SK-N-SH treated with all-trans-retinoic acid at 6 μM for 48 hours (cell line): ENCODE measurements at regions not wholly inside any gene's neighbourhood (a gene's known extent, or its start where the extent isn't known, plus 50 kb on each side); places are given as distances from the start of the nearest gene placed in this dataset.
A peak's percentile ranks its signal among the peaks of the same experiment; 100 is the strongest.

Experiments used
- ATAC-seq: fragments of 200-7000 bp; cut with Tn5 transposase; 3 replicates; pipeline ENCODE4 v1.9.1; 2020; ENCODE audit warnings: mild to moderate bottlenecking, moderate library complexity
- ARNTL ChIP-seq: fragments of 450-650 bp; formaldehyde crosslinking; IDR thresholded peaks from 2 replicates; pipeline ENCODE4 v1.5.0; 2020; ENCODE audit warnings: low read depth, mild to moderate bottlenecking, moderate library complexity, borderline replicate concordance
- BACH2 ChIP-seq: fragments of 250-450 bp; sonication (Bioruptor Pico); IDR thresholded peaks from 2 replicates; pipeline ENCODE4 v1.9.0; 2021; ENCODE audit warnings: mild to moderate bottlenecking, borderline replicate concordance
- CREB5 ChIP-seq: fragments of 250-450 bp; sonication (Bioruptor Pico); IDR thresholded peaks from 2 replicates; pipeline ENCODE4 v1.5.1; 2020; ENCODE audit warnings: low read depth, mild to moderate bottlenecking, moderate library complexity
- CSDC2 ChIP-seq: fragments of 250-450 bp; sonication (Bioruptor Pico); IDR thresholded peaks from 2 replicates; pipeline ENCODE4 v1.5.0; 2020; ENCODE audit warnings: mild to moderate bottlenecking, moderate library complexity
- ESRRG ChIP-seq: fragments of 250-450 bp; sonication (Bioruptor Pico); IDR thresholded peaks from 2 replicates; pipeline ENCODE4 v1.6.1; 2021; ENCODE audit warnings: mild to moderate bottlenecking
- GLIS3 ChIP-seq: fragments of 250-450 bp; sonication (Bioruptor Pico); IDR thresholded peaks from 2 replicates; pipeline ENCODE4 v1.5.0; 2020; ENCODE audit warnings: mild to moderate bottlenecking, moderate library complexity
- OSR1 ChIP-seq: fragments of 250-450 bp; sonication (Bioruptor Pico); IDR thresholded peaks from 2 replicates; pipeline ENCODE4 v1.8.0; 2022; ENCODE audit warnings: moderate library complexity, mild to moderate bottlenecking, inconsistent platforms
- PPARA ChIP-seq: fragments of 250-450 bp; sonication (Bioruptor Pico); IDR thresholded peaks from 2 replicates; pipeline ENCODE4 v1.5.0; 2020; ENCODE audit warnings: mild to moderate bottlenecking, borderline replicate concordance
- RARB ChIP-seq: fragments of 250-450 bp; sonication (Bioruptor Pico); IDR thresholded peaks from 2 replicates; pipeline ENCODE4 v1.8.0; 2021; ENCODE audit warnings: mild to moderate bottlenecking, moderate library complexity
- SNAI2 ChIP-seq: fragments of 250-450 bp; sonication (Bioruptor Pico); IDR thresholded peaks from 2 replicates; pipeline ENCODE4 v1.5.0; 2020; ENCODE audit warnings: mild to moderate bottlenecking, moderate library complexity
- TCF4 ChIP-seq: fragments of 250-450 bp; sonication (Bioruptor Pico); IDR thresholded peaks from 2 replicates; pipeline ENCODE4 v1.8.0; 2021; ENCODE audit warnings: mild to moderate bottlenecking, moderate library complexity, borderline replicate concordance
- TOX ChIP-seq: fragments of 250-450 bp; sonication (Bioruptor Pico); IDR thresholded peaks from 2 replicates; pipeline ENCODE4 v1.8.0; 2021; ENCODE audit warnings: mild to moderate bottlenecking, moderate library complexity, borderline replicate concordance
- ZFP3 ChIP-seq: fragments of 250-450 bp; sonication (Bioruptor Pico); IDR thresholded peaks from 2 replicates; pipeline ENCODE4 v1.5.0; 2020; ENCODE audit warnings: mild to moderate bottlenecking, moderate library complexity
- ZFP30 ChIP-seq: fragments of 450-650 bp; formaldehyde crosslinking; IDR thresholded peaks from 2 replicates; pipeline ENCODE4 v1.5.0; 2022; ENCODE audit warnings: mild to moderate bottlenecking, moderate library complexity
- ZNF565 ChIP-seq: fragments of 450-650 bp; formaldehyde crosslinking; conservative IDR thresholded peaks from 2 replicates; pipeline ENCODE4 v1.5.0; 2020; ENCODE audit warnings: low read depth, mild to moderate bottlenecking, moderate library complexity
- ZNF70 ChIP-seq: fragments of 450-650 bp; formaldehyde crosslinking; IDR thresholded peaks from 2 replicates; pipeline ENCODE4 v1.5.0; 2020; ENCODE audit warnings: mild to moderate bottlenecking, moderate library complexity
- ZNF8 ChIP-seq: fragments of 450-650 bp; formaldehyde crosslinking; IDR thresholded peaks from 2 replicates; pipeline ENCODE4 v1.5.0; 2020; ENCODE audit warnings: mild to moderate bottlenecking, moderate library complexity
- TF ChIP-seq, protein P1 (sequence below): fragments of 250-450 bp; sonication (Bioruptor Pico); IDR thresholded peaks from 2 replicates; pipeline ENCODE4 v1.8.0; 2021; ENCODE audit warnings: low read depth, mild to moderate bottlenecking, moderate library complexity, borderline replicate concordance
- TF ChIP-seq, protein P2 (sequence below): fragments of 250-450 bp; sonication (Bioruptor Pico); IDR thresholded peaks from 2 replicates; pipeline ENCODE4 v1.8.0; 2020; ENCODE audit warnings: mild to moderate bottlenecking, moderate library complexity, borderline replicate concordance
- TF ChIP-seq, protein P3 (sequence below): fragments of 250-450 bp; sonication (Bioruptor Pico); IDR thresholded peaks from 2 replicates; pipeline ENCODE4 v1.5.1; 2021; ENCODE audit warnings: mild to moderate bottlenecking, moderate library complexity
- TF ChIP-seq, protein P4 (sequence below): fragments of 250-450 bp; sonication (Bioruptor Pico); IDR thresholded peaks from 2 replicates; pipeline ENCODE4 v1.5.0; 2020; ENCODE audit warnings: mild to moderate bottlenecking, moderate library complexity

- TF ChIP-seq SNAI2 (CRISPR knock-in tag), result peak; percentile 92
- TF ChIP-seq CREB5 (CRISPR knock-in tag), result peak; percentile 97
Measured at GRCh38 chr6:119541132-119541905, 191.8 kb upstream of the MAN1A1 start (continued).

GRCh38 chr6:119540417-119540816, 190.9 kb upstream of the MAN1A1 start:
- ATAC-seq, result peak; percentile 20
- no peak for TF ChIP-seq ZNF8 (CRISPR knock-in tag)
- TF ChIP-seq GLIS3 (CRISPR knock-in tag), result no peak
- no peak for TF ChIP-seq ARNTL (CRISPR knock-in tag)
- no peak for TF ChIP-seq SNAI2 (CRISPR knock-in tag)
- TF ChIP-seq OSR1 (CRISPR knock-in tag), result no peak
- no peak for TF ChIP-seq BACH2 (CRISPR knock-in tag)
- TF ChIP-seq ESRRG (CRISPR knock-in tag), result no peak
- TF ChIP-seq, protein P1, sequence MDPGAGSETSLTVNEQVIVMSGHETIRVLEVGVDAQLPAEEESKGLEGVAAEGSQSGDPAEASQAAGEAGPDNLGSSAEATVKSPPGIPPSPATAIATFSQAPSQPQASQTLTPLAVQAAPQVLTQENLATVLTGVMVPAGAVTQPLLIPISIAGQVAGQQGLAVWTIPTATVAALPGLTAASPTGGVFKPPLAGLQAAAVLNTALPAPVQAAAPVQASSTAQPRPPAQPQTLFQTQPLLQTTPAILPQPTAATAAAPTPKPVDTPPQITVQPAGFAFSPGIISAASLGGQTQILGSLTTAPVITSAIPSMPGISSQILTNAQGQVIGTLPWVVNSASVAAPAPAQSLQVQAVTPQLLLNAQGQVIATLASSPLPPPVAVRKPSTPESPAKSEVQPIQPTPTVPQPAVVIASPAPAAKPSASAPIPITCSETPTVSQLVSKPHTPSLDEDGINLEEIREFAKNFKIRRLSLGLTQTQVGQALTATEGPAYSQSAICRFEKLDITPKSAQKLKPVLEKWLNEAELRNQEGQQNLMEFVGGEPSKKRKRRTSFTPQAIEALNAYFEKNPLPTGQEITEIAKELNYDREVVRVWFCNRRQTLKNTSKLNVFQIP (CRISPR knock-in tag), result no peak
- TF ChIP-seq, protein P2, sequence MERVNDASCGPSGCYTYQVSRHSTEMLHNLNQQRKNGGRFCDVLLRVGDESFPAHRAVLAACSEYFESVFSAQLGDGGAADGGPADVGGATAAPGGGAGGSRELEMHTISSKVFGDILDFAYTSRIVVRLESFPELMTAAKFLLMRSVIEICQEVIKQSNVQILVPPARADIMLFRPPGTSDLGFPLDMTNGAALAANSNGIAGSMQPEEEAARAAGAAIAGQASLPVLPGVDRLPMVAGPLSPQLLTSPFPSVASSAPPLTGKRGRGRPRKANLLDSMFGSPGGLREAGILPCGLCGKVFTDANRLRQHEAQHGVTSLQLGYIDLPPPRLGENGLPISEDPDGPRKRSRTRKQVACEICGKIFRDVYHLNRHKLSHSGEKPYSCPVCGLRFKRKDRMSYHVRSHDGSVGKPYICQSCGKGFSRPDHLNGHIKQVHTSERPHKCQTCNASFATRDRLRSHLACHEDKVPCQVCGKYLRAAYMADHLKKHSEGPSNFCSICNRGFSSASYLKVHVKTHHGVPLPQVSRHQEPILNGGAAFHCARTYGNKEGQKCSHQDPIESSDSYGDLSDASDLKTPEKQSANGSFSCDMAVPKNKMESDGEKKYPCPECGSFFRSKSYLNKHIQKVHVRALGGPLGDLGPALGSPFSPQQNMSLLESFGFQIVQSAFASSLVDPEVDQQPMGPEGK, result no peak
- TF ChIP-seq ZFP3, result no peak
- TF ChIP-seq, protein P3, sequence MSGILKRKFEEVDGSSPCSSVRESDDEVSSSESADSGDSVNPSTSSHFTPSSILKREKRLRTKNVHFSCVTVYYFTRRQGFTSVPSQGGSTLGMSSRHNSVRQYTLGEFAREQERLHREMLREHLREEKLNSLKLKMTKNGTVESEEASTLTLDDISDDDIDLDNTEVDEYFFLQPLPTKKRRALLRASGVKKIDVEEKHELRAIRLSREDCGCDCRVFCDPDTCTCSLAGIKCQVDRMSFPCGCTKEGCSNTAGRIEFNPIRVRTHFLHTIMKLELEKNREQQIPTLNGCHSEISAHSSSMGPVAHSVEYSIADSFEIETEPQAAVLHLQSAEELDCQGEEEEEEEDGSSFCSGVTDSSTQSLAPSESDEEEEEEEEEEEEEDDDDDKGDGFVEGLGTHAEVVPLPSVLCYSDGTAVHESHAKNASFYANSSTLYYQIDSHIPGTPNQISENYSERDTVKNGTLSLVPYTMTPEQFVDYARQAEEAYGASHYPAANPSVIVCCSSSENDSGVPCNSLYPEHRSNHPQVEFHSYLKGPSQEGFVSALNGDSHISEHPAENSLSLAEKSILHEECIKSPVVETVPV (CRISPR knock-in tag), result no peak
- no peak for TF ChIP-seq CSDC2 (CRISPR knock-in tag)
- TF ChIP-seq, protein P4, sequence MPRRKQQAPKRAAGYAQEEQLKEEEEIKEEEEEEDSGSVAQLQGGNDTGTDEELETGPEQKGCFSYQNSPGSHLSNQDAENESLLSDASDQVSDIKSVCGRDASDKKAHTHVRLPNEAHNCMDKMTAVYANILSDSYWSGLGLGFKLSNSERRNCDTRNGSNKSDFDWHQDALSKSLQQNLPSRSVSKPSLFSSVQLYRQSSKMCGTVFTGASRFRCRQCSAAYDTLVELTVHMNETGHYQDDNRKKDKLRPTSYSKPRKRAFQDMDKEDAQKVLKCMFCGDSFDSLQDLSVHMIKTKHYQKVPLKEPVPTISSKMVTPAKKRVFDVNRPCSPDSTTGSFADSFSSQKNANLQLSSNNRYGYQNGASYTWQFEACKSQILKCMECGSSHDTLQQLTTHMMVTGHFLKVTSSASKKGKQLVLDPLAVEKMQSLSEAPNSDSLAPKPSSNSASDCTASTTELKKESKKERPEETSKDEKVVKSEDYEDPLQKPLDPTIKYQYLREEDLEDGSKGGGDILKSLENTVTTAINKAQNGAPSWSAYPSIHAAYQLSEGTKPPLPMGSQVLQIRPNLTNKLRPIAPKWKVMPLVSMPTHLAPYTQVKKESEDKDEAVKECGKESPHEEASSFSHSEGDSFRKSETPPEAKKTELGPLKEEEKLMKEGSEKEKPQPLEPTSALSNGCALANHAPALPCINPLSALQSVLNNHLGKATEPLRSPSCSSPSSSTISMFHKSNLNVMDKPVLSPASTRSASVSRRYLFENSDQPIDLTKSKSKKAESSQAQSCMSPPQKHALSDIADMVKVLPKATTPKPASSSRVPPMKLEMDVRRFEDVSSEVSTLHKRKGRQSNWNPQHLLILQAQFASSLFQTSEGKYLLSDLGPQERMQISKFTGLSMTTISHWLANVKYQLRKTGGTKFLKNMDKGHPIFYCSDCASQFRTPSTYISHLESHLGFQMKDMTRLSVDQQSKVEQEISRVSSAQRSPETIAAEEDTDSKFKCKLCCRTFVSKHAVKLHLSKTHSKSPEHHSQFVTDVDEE (CRISPR knock-in tag), result no peak
- no peak for TF ChIP-seq ZFP30 (CRISPR knock-in tag)
- no peak for TF ChIP-seq ZNF70

DNA sequence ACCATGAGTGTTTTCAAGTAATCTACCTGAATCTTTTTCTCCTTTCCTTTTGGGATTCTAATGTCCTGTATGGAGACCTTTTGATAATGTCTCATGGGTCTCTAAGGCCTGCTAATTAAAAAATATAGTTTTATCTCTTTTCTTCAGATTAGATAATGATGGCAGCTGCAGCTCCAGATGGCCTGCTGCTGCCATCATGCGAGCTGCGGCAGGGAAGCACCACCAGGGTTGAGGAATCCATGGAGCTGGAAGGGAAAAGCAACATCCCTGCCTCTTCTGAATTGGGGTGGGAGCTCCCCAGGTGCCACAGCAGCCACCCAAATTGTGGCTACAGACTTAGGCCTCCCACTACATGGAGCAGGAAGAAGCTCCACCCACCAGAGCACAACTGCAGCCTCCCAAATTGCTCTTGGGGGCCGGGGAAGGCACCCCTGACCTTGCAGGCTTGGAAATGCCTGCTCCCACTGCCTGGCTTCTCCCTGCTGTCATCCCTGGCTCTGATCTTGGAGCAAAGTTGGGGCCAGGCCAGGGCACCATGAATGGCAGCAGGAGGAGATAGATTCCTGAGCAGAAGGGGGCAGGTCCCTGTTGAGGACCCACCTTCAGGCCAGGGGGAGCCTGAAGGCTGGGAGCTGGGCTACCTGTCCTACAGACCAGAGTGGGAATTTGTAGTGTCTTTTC, 189.6 kb upstream of the MAN1A1 start:
- no peak for ATAC-seq
- TF ChIP-seq ZNF8 (CRISPR knock-in tag), result no peak
- TF ChIP-seq, all 23 proteins: peak for 0

- ATAC-seq, result no peak
- TF ChIP-seq ZNF8 (CRISPR knock-in tag) (no peak), ZFP3 (no peak), PPARA (no peak), TCF4 (CRISPR knock-in tag) (no peak), ZNF565 (CRISPR knock-in tag) (no peak), TOX (CRISPR knock-in tag) (no peak), RARB (CRISPR knock-in tag) (no peak)
- TF ChIP-seq, protein P3 (CRISPR knock-in tag), result no peak
- TF ChIP-seq, protein P4 (CRISPR knock-in tag), result no peak
Measured at GRCh38 chr6:119536666-119537065, 187.1 kb upstream of the MAN1A1 start.
